GM12872 (cell line): ENCODE measurements at regions not wholly inside any gene's neighbourhood (a gene's known extent, or its start where the extent isn't known, plus 50 kb on each side); places are given as distances from the start of the nearest gene placed in this dataset.

ENCODE experiments used
- TF ChIP-seq, protein P1 (sequence below): IDR thresholded peaks from 3 replicates; pipeline ENCODE4 v1.5.1; 2011; ENCODE audit warnings: low read depth, mild to moderate bottlenecking, low read length, moderate library complexity; ENCODE audit not compliant: insufficient read depth

DNA sequence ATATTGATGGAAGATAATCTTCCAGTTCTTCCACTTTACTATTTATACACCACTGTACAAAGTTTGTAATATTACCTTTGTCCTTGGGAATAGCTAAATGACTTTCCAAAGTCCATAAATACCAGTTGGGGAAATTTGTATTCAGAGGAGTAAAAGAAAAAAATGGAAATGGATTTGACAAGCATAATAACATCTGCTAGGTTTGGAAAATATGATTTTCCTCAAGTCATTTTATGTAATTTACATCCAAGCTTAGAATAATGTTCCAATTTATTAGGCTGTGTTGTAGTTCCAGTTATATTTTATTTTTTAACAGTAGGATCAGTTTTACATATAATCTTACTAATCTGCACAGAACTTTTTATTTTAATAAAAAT lies 563.0 kb upstream of the PKDCC start:
- TF ChIP-seq, protein P1, sequence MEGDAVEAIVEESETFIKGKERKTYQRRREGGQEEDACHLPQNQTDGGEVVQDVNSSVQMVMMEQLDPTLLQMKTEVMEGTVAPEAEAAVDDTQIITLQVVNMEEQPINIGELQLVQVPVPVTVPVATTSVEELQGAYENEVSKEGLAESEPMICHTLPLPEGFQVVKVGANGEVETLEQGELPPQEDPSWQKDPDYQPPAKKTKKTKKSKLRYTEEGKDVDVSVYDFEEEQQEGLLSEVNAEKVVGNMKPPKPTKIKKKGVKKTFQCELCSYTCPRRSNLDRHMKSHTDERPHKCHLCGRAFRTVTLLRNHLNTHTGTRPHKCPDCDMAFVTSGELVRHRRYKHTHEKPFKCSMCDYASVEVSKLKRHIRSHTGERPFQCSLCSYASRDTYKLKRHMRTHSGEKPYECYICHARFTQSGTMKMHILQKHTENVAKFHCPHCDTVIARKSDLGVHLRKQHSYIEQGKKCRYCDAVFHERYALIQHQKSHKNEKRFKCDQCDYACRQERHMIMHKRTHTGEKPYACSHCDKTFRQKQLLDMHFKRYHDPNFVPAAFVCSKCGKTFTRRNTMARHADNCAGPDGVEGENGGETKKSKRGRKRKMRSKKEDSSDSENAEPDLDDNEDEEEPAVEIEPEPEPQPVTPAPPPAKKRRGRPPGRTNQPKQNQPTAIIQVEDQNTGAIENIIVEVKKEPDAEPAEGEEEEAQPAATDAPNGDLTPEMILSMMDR = no peak

DNA sequence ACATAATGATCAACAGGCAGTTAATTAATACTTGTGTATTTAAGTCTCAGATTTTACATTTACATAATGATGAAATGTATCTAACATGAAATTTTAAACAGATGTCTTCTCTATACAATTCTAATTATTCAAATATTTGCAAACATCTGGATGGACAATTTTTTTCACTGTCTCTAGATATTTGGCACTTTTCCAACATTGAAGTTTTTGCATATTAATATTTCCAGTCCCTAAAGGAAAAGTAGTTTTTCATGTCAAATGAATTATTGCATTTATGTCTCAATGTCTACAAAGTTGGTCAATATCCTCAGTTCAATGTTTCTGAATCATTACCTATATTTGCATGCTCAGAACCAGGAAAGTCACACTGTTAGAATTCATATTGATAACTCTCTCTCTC lies 560.9 kb upstream of the PKDCC start:
- TF ChIP-seq, protein P1 = no peak

DNA sequence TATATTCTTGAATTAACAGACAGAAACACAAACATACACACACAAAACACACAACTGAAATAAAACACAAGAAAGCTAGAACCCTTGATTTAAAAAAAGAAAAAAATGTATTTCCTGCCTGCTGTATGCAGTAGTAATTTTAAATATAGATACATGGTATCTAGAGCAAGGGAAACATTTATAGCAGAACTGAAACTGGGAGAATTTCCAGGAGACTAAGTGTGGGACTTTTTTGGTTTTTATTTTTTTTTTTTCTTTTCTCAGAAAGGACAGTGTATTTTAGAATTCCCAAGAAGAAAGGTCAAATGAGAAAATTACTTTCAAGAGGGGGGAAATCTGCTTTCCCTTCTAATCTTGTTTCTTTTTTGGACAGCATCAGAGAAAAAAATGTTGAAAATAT lies 558.9 kb upstream of the PKDCC start:
- TF ChIP-seq, protein P1 = no peak

DNA sequence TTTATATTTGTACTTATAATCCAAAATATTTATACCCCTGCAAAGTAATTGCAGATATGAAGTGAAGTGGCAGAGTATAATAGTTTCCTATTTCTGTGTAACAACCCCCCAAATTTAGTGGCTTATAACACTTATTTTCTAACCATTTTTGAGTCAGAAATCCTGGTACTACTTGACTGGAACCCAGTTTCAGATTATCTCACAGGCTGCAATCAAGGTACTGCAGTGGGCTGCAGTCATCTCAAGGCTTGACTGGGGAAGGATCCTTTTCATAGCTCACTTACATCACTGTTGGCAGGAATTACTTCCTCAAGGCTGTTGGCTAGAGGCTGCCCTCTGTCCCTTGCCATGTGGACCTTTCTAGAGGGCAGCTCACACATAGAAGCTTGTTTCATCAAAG lies 558.2 kb upstream of the PKDCC start:
- TF ChIP-seq, protein P1 = no peak

DNA sequence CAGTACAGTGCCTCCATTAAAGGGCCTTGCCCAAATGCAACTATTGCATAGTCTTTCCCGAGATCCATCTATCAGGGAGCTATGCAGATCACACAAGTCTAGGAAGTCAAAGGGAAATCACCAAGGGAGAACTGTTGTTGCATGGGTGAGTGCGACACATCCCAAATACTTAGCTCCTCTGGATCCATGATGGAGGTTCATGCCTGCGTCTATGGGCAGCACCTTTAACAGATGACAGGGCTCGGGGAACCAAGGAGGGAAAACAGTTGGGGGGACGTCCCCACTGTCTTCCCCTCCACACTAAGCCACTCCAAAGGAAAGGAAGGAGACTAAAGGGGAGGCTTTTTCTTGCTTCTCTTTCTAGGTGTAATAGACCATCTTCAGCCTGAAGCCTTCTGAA lies 552.8 kb upstream of the PKDCC start:
- TF ChIP-seq, protein P1 = no peak

DNA sequence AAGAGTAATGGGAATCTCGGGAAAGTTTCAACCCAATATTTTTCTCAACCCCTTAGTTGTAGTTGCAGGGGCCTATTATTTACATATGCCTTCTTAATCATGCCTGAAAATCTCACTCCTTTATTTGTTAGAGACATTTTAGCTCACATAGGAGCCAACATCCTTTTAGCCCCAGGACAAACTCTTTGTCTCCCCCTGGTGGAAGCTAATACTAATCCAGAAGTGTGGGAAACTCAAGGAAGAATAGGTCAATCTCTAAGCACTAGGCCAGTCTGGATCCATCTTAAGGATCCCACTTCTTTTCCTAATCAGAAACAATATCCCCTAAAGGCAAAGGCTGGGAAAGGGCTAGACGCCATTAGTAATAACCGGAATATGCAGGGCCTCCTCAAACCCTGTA lies 550.9 kb upstream of the PKDCC start:
- TF ChIP-seq, protein P1 = peak; percentile 40

DNA sequence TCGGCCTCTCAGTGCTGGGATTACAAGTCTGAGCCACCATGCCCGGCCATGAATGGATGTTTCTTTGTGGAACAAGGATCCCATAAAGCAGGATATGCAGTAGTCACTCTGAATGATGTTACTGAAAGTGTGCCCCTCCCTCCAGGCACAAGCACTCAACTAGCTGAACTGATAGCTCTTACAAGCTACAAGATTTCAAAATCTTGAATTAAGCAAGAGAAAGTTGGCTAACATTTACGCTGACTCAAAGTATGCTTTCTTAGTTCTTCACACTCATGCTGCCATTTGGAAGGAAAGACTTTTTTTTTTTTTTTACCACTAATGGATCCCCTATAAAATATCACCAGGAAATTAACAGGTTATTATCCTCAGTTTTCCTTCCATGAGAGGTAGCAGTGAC lies 549.0 kb upstream of the PKDCC start:
- TF ChIP-seq, protein P1 = no peak

DNA sequence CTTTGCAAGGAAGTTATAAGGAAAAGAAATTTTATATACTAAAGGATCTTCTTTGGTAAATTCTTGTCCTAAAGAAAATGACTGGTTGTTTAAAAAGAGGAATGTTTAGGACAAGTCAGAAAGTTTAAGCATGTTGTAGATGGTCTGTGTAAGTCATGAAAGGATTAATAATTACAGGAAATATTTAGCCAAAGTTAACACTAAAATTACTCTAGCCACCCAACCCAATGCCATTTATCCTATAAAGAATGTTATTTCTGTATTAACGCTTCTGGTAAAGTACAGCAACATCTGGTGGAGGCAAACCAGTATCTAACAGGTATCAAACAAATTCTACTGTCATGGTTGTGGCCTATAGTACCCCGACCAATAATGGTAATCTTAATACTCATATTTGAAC lies 546.9 kb upstream of the PKDCC start:
- TF ChIP-seq, protein P1 = no peak
